Ovary (tissue), 7 donors: ENCODE measurements at regions not wholly inside any gene's neighbourhood (a gene's known extent, or its start where the extent isn't known, plus 50 kb on each side); places are given as distances from the start of the nearest gene placed in this dataset.
"Not testable (repeated sequence)": the region's sequence is repeated elsewhere in the genome, so short reads cannot be mapped to it uniquely, and the experiment has no call there.

Experiments used
- DNase-seq, 5 donors: peaks; one replicate each; pipeline ENCODE4 v3.0.0-alpha.2; 2019 to 2020
- H3K27ac ChIP-seq, 2 donors: fragments of 200-600 bp; one replicate each; pipeline versions ENCODE4 v1.5.1 to v1.8.0; 2019 to 2022
- H3K27me3 ChIP-seq: fragments of 200-600 bp; one replicate; pipeline ENCODE4 v1.8.0; 2022
- H3K36me3 ChIP-seq: fragments of 200-600 bp; sonication (generic); one replicate; pipeline ENCODE4 v1.5.1; 2019
- H3K4me1 ChIP-seq: one replicate; pipeline ENCODE4 v1.8.1; 2013; ENCODE audit warnings: mild to moderate bottlenecking, moderate library complexity; ENCODE audit not compliant: insufficient read depth
- H3K4me3 ChIP-seq: fragments of 200-600 bp; sonication (generic); one replicate; pipeline ENCODE4 v1.5.1; 2017
- H3K9me3 ChIP-seq, 2 donors: fragments of 200-600 bp in 1 of 2; sonication (generic) in 1 of 2; one replicate each; pipeline versions ENCODE4 v1.5.1 to v1.8.1; 2013 to 2019; ENCODE audit warnings: mild to moderate bottlenecking in 1 of 2, moderate library complexity in 1 of 2
- EP300 ChIP-seq: sonication (generic); formaldehyde crosslinking; IDR thresholded peaks from one replicate; pipeline ENCODE4 v1.6.1; 2017; ENCODE audit warnings: antibody characterized with exemption
- POLR2A ChIP-seq: fragments of 450-650 bp; IDR thresholded peaks from one replicate; pipeline ENCODE4 v1.6.1; 2017; ENCODE audit warnings: antibody characterized with exemption, mild to moderate bottlenecking, moderate library complexity
- WGBS, 3 donors: extraction: QIAGEN DNeasy Blood & Tissue Kit in 1 of 3; methylation state at CpG; one replicate each; pipeline versions ENCODE4 v1.1.5 to v1.1.7; 2013 to 2017; 5-methylcytosine and 5-hydroxymethylcytosine counted together
- intact Hi-C, 4 donors: fragments of 100-400 bp; cut with DNase I; formaldehyde crosslinking; loops; one replicate each; pipeline versions ENCODE4 v1.11.0 to v1.15.1; 2022 to 2023
- TF ChIP-seq, protein P1 (sequence below), 3 donors: fragments of 450-650 bp in 2 of 3; fragments of 200-600 bp in 1 of 3; IDR thresholded peaks; one replicate each; pipeline versions ENCODE4 v1.5.1 to v1.8.0; 2016 to 2022; ENCODE audit warnings: antibody characterized with exemption in 3 of 3, mild to moderate bottlenecking in 1 of 3
- donor health status: DM: no; HTN: no; CAD: no; lungs with moderate emphysema.
- donor health status: DM: no; HTN: no; CAD: no.
- donor health status: Bipolar disorder and iron deficiency.
- donor health status: DM: no; HTN: no; CAD: no.
- donor health status: DM: yes; HTN: yes; CAD: no.

DNA sequence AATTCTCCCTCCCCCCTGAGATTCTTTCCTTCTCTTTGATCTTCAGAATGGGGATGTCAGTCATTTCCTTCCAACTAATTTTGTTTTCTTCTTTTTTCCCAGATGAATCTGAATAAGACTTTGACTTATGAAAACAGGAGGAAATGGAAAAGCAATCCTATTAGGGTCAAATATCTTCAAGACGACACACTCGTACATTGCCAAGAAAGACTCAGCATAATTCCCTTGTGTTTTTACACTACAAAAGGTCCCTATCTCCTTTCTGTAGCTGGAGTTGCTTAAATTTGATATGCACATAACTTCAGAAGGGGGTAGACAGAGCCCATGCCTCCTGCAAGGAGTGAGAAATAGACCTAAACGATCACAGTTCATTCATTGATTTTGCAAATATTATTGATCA lies 230.3 kb upstream of the RBBP8 start:
- Histone ChIP-seq H3K4me3 (no peak overlapping the region), H3K4me1 (no peaks in the 10 kb centered on the region), H3K36me3 (no peaks in the 10 kb centered on the region), H3K9me3 (no peaks in the 10 kb centered on the region), H3K27me3 (no peaks in the 10 kb centered on the region), H3K27ac (no peak overlapping the region)
- TF ChIP-seq POLR2A, result no peak
- DNase-seq, result no peak
- intact Hi-C loops, result no loop called here
- WGBS, 3 donors, result 47 to 52% (median 49%) methylated on average over 3 of the region's 3 CpGs

DNA sequence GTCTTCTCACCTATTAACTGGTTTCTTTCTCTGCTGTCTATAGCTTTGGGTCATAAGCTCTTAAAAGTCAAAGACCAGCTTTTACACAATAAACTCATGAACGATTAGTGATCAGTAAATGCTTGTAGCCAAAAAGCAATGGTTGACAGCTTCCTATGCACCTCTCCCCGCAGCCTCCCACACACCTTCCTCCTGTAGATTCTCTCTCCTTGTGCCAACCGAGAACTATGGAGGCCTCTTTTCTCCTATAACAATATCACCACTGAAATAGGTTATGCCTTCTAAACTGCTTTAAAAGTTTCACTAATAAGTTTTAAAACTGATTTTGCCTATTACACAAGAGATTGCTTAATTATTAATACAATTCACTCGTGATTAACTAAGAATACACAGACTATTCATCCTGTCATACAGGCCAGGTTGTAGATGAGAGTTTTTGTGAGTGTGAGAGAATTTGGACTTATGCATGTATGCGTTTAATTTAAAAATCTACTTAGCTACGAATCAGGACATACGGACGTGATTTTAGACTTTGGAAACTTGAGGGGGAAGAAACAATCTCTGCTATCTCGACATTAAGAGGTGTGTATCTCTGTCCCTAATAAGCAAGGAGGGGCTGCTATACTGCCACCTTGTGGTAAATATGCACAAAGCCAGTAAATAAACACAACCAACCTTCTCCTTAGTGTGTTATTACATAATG lies 229.1 kb upstream of the RBBP8 start:
- H3K4me3 ChIP-seq, result no peak overlapping the region
- intact Hi-C loops, result no loop called here
- H3K4me1 ChIP-seq, result no peaks in the 10 kb centered on the region
- H3K36me3 ChIP-seq, result no peaks in the 10 kb centered on the region
- no peaks in the 10 kb centered on the region for H3K9me3 ChIP-seq
- H3K27ac ChIP-seq, result no peak overlapping the region
- TF ChIP-seq EP300, result no peak
- TF ChIP-seq, protein P1, sequence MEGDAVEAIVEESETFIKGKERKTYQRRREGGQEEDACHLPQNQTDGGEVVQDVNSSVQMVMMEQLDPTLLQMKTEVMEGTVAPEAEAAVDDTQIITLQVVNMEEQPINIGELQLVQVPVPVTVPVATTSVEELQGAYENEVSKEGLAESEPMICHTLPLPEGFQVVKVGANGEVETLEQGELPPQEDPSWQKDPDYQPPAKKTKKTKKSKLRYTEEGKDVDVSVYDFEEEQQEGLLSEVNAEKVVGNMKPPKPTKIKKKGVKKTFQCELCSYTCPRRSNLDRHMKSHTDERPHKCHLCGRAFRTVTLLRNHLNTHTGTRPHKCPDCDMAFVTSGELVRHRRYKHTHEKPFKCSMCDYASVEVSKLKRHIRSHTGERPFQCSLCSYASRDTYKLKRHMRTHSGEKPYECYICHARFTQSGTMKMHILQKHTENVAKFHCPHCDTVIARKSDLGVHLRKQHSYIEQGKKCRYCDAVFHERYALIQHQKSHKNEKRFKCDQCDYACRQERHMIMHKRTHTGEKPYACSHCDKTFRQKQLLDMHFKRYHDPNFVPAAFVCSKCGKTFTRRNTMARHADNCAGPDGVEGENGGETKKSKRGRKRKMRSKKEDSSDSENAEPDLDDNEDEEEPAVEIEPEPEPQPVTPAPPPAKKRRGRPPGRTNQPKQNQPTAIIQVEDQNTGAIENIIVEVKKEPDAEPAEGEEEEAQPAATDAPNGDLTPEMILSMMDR (IDR thresholded peaks at IDR 0.05), result peak; percentile 57 to 79 (median 68)
- H3K27me3 ChIP-seq, result no peaks in the 10 kb centered on the region
- WGBS, 3 donors, result 46 to 48% (median 48%) methylated on average over 9 of the region's 9 CpGs
- no peak for DNase-seq

DNA sequence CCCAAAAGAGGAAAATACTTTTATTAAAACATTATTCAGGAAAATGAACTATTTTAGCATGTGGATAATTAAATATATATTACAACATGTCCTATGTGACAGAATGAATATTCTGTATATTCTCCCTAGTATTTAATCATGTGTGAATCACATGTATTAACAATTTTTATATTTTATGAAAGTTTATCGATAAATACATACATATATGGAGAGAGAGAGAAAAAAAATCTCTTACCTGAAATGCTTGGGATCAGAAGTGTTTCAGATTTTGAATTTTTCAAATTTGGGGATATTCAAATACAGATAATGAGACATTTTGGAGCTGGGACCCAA lies 228.6 kb upstream of the RBBP8 start:
- TF ChIP-seq EP300 (no peak), POLR2A (no peak)
- TF ChIP-seq, protein P1 (IDR thresholded peaks at IDR 0.05), result no peak
- H3K27ac ChIP-seq, result no peak overlapping the region
- H3K9me3 ChIP-seq, result no peaks in the 10 kb centered on the region
- H3K4me1 ChIP-seq, result no peaks in the 10 kb centered on the region
- no peak for DNase-seq
- H3K27me3 ChIP-seq, result no peaks in the 10 kb centered on the region
- intact Hi-C loops, result no loop called here
- H3K4me3 ChIP-seq, result no peak overlapping the region
- 92 to 97% (median 95%) methylated on average over 1 of the region's 1 CpG for WGBS, 3 donors
- no peaks in the 10 kb centered on the region for H3K36me3 ChIP-seq

DNA sequence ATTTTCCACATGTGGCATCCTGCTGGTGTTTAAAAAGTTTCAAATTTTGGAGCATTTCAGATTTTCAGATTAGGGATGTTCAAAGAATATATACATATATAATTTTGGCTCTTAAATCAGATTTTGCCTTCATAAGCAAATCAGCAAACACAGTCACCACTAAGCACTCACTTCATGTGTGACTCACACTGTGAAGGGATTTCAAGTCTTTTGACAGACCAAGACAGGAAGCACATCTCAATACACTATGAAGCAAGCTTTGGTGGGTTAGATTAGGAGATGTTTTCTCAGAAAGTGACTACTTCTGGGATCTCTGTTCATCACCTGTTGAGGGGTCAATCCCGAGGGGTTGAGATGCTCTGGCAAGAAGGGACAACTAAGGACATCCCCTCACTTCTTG lies 227.8 kb upstream of the RBBP8 start:
- no peaks in the 10 kb centered on the region for H3K27me3 ChIP-seq
- peaks cover 5% of the 10 kb centered on the region for H3K4me1 ChIP-seq
- 66 to 96% (median 77%) methylated on average over 1 of the region's 1 CpG for WGBS, 3 donors
- H3K36me3 ChIP-seq, result no peaks in the 10 kb centered on the region
- DNase-seq, result no peak
- TF ChIP-seq POLR2A (no peak), EP300 (no peak)
- TF ChIP-seq, protein P1 (IDR thresholded peaks at IDR 0.05), result no peak
- intact Hi-C loops, result no loop called here
- H3K27ac ChIP-seq, result no peak overlapping the region
- no peaks in the 10 kb centered on the region for H3K9me3 ChIP-seq
- H3K4me3 ChIP-seq, result no peak overlapping the region

DNA sequence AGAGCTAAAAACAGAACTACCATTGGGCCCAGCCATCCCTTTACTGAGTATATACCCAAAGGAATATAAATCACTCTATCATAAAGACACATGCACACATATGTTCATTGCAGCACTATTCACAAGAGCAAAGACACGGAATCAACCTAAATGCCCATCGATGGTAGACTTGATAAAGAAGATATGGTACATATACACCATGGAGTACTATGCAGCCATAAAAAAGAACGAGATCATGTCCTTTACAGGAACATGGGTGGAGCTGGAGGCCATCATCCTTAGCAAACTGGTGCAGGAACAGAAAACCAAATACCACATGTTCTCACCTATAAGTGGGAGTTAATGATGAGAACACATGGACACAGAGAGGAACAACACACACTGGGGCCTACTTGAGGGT lies 227.1 kb upstream of the RBBP8 start:
- H3K4me1 ChIP-seq, intact Hi-C loops, DNase-seq, H3K27ac ChIP-seq, H3K36me3 ChIP-seq, H3K27me3 ChIP-seq, H3K4me3 ChIP-seq, H3K9me3 ChIP-seq: not testable (repeated sequence)
- WGBS, 3 donors, result 93 to 99% (median 98%) methylated on average over 3 of the region's 3 CpGs
